Mammary epithelial cell (primary cell): ENCODE measurements at regions not wholly inside any gene's neighbourhood (a gene's known extent, or its start where the extent isn't known, plus 50 kb on each side); places are given as distances from the start of the nearest gene placed in this dataset.

Source experiments
- EZH2 ChIP-seq: IDR thresholded peaks from 2 replicates; pipeline ENCODE4 v1.6.1; 2012; ENCODE audit warnings: low read length, inconsistent platforms, borderline replicate concordance
- TF ChIP-seq, protein P1 (sequence below), 2 donors: IDR thresholded peaks in 1 of 2; conservative IDR thresholded peaks in 1 of 2; 2 replicates each; pipeline ENCODE4 v1.5.1; 2011 to 2012; ENCODE audit warnings: inconsistent platforms in 2 of 2, low read length in 2 of 2, mild to moderate bottlenecking in 2 of 2, control low read depth in 1 of 2, low read depth in 1 of 2; ENCODE audit not compliant: insufficient read depth in 1 of 2; ENCODE audit errors: extremely low read depth in 1 of 2

DNA sequence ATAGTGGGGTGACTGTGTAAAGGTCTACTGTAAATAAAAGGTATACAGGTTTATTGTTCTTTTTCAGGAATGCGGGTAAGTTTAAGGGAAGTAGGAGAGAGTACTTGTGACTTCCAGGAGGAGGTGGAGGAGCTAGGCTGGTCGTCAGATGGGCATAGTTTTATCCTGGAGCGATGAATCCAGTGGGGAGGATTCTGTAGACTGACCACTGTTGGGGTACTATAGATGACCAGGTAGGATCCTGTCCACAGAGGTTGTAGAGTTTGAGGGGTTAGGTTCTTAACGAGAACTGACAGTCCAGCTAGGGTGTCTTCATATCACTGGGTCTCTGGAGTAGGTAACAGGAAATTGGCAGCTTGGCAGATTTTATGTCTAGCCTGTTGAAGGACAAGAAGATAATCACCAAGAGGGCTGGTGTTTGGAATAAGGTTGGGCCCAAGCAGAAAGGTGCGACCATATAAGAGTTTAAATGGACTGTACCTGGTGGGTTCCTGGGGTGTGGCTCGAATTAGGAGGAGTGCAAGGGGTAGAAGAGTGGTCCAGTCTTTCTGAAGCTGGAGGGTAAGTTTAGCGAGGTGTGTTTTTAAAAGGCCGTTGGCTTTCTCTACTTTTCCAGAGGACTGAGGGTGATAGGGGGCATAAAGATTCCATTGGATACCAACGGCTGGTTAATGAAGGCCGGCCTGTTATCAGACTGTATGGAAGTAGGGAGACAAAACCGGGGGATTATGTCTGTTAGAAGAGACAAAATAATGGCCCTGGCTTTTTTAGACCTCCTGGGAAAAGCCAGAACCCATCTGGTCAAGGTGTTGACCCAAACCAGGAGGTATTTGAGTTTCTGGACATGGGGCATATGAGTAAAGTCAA is 751.3 kb upstream of the ADGRB3 start:
- TF ChIP-seq, protein P1, sequence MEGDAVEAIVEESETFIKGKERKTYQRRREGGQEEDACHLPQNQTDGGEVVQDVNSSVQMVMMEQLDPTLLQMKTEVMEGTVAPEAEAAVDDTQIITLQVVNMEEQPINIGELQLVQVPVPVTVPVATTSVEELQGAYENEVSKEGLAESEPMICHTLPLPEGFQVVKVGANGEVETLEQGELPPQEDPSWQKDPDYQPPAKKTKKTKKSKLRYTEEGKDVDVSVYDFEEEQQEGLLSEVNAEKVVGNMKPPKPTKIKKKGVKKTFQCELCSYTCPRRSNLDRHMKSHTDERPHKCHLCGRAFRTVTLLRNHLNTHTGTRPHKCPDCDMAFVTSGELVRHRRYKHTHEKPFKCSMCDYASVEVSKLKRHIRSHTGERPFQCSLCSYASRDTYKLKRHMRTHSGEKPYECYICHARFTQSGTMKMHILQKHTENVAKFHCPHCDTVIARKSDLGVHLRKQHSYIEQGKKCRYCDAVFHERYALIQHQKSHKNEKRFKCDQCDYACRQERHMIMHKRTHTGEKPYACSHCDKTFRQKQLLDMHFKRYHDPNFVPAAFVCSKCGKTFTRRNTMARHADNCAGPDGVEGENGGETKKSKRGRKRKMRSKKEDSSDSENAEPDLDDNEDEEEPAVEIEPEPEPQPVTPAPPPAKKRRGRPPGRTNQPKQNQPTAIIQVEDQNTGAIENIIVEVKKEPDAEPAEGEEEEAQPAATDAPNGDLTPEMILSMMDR (conservative IDR thresholded peaks at IDR 0.05 in 1 of 2, IDR thresholded peaks at IDR 0.05 in 1 of 2; ENCODE audit: extremely low read depth in 1 of 2, insufficient read depth in 1 of 2, low read depth in 1 of 2, low read length in 2 of 2), result no peak
- TF ChIP-seq EZH2, result no peak
